IgD-negative memory B cell (primary cell): ENCODE measurements at regions not wholly inside any gene's neighbourhood (a gene's known extent, or its start where the extent isn't known, plus 50 kb on each side); places are given as distances from the start of the nearest gene placed in this dataset.
"Not testable (repeated sequence)": the region's sequence is repeated elsewhere in the genome, so short reads cannot be mapped to it uniquely, and the experiment has no call there.

Source experiments
- H3K27ac Mint-ChIP-seq, 3 donors: one replicate each; pipeline ENCODE4 v1.8.0; 2020 to 2022; ENCODE audit warnings: mild to moderate bottlenecking in 3 of 3, mixed read lengths in 3 of 3, moderate library complexity in 1 of 3
- H3K27me3 Mint-ChIP-seq: one replicate; pipeline ENCODE4 v1.8.0; 2021; ENCODE audit warnings: mixed read lengths
- H3K36me3 Mint-ChIP-seq: one replicate; pipeline ENCODE4 v1.8.0; 2020; ENCODE audit warnings: mild to moderate bottlenecking, mixed read lengths
- H3K4me1 Mint-ChIP-seq, 3 donors: one replicate each; pipeline ENCODE4 v1.8.0; 2020 to 2022; ENCODE audit warnings: mixed read lengths in 3 of 3, mild to moderate bottlenecking in 1 of 3
- H3K4me3 Mint-ChIP-seq, 4 donors: one replicate each; pipeline ENCODE4 v1.8.0; 2020 to 2022; ENCODE audit warnings: mild to moderate bottlenecking in 4 of 4, mixed read lengths in 4 of 4, moderate library complexity in 3 of 4
- H3K9me3 Mint-ChIP-seq, 3 donors: one replicate each; pipeline ENCODE4 v1.8.0; 2020 to 2021; ENCODE audit warnings: mixed read lengths in 3 of 3, mild to moderate bottlenecking in 1 of 3

DNA sequence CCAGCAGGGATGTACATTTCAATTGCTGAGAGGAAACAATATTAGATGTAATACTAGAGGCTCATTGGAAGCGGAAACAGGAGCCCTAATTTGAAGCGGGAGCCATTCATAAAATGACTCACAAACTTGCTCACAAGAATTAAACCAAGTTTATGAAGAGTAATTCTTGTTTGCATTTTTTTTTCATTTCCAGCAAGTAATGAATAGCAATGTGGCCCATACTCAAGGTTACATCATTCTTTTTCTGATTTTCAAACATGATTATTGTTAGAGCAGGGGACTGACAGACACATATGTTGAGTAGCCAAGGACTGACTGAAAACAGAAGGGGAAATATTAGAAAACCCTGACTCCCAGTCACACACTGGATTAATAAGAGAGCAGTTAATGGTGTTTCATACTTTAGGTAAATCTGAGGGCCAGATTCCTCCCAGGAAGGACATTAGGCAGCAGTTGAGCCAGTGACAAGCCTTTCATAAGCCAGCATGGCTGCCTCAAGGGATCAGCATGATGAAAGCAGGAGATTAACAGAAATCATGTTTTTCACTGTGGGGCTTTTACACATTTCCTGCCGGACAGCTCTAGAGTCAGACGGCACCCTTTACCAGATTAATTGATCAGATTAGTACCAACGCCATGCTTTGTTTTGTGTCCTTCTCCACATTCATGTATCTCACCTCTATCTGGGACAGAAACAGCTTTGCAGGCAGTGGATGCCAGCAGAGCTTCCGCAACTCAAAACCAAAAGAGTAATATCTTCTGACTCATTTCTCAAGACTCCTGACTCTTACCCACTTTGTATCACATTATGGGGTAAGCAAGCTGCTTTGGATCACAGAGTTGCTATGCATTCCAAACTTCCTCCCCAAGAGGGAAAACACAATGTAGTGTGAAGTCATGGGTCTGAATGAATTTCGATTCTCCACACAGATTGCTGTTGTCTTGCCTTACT lies 831.6 kb downstream of the KCNA4 start:
- Mint-ChIP-seq H3K4me3 (no peak overlapping the region), H3K27me3 (no peaks in the 10 kb centered on the region), H3K9me3 (peaks cover 4 to 6% (median 4%) of the 10 kb centered on the region in 3 donors), H3K4me1 (no peaks in the 10 kb centered on the region), H3K36me3 (no peaks in the 10 kb centered on the region), H3K27ac (no peak overlapping the region)

DNA sequence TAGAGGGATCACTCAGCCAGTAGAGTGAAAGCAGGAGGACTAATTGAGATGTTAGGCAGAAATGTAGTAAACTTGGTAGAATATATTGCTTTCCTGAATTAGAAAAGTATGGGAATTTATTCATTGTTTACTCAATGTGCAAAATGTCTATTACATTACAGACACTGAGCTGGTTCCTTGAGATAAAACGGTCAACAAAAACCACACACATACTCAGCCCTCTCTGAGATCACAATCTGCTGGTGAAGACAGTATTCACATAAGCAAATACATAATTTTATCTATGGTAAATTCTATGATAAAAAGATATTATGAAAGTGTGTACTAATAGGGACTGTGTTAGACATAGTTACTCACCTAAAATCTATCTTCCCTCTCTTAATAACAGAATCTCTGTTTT lies 833.5 kb downstream of the KCNA4 start:
- H3K36me3 Mint-ChIP-seq: no peaks in the 10 kb centered on the region
- no peak overlapping the region for H3K27ac Mint-ChIP-seq
- H3K9me3 Mint-ChIP-seq: peaks cover 4 to 5% (median 4%) of the 10 kb centered on the region in 3 donors
- no peak overlapping the region for H3K4me3 Mint-ChIP-seq
- H3K4me1 Mint-ChIP-seq: no peaks in the 10 kb centered on the region
- H3K27me3 Mint-ChIP-seq: no peaks in the 10 kb centered on the region

DNA sequence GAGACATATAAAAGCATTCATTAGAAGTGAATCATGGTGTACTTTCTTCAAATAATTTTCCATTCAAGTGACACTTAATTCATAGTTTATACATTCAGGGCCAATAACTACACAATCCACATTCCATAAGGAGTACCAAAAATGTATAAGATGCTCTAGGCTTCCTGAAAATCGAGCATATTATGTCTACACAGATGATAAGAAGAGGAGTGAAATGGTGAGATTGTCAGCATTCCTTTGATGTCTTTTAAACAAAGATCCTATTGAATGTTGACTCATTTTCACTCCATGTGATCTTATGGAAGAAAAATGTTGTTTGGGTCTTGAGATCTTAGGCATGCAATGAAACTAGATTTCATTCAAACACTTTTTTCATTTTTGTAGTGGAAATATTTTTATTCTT lies 843.2 kb downstream of the KCNA4 start:
- Mint-ChIP-seq H3K27ac (no peak overlapping the region), H3K27me3 (no peaks in the 10 kb centered on the region), H3K9me3 (peaks cover 0 to 12% (median 5%) of the 10 kb centered on the region in 3 donors), H3K4me3 (no peak overlapping the region), H3K36me3 (no peaks in the 10 kb centered on the region), H3K4me1 (no peaks in the 10 kb centered on the region)

DNA sequence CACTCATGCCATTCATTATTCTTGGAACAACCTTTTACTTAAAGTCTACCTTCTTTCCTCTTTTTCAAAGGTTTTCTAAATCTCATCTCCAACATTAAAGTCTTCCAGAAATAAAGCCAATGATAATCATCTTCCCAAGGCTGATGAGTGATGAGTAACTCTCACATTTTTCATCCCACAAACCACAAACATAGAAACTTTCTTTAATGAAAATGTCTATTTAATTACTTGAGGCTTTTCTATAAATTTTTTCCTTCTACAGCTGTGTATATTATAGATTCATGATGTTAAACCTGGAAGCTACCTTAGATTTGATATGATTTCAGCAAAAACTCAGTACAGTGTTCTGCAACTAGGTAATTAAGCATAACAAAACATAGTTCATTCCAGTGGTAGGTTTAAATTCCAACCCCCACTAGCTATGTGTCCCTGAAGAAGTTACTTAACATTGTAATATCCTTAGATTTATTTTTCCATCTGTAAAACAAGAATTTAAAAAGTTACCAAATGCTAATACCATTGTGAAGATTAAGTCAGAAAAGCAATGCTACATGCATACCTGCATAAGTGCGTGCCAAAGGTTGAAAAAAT lies 845.4 kb downstream of the KCNA4 start:
- Mint-ChIP-seq H3K36me3 (no peaks in the 10 kb centered on the region), H3K27ac (no peak overlapping the region), H3K27me3 (no peaks in the 10 kb centered on the region), H3K4me1 (no peaks in the 10 kb centered on the region), H3K9me3 (peaks cover 0 to 12% (median 5%) of the 10 kb centered on the region in 3 donors), H3K4me3 (no peak overlapping the region)

DNA sequence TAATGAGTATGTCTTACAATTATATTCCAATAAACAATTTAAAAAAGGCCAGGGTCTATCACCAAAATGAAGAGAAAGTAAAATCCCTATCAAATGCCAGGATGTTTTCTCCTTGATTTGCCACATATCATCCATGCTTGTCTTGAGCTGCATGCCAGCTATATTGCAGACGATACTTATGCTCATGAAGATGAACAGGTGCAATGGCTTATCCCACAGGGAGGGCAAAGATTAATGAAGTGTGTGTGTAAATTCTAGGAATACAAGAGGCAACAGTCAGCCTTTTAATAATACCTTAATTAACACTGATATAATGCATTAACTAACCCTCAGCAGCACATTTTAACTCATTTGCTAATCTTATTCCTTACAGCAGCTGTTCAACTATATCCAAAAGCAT lies 850.5 kb downstream of the KCNA4 start:
- Mint-ChIP-seq H3K4me1 (no peaks in the 10 kb centered on the region), H3K4me3 (no peak overlapping the region), H3K36me3 (no peaks in the 10 kb centered on the region), H3K27me3 (no peaks in the 10 kb centered on the region), H3K27ac (no peak overlapping the region), H3K9me3 (peaks cover 0 to 6% (median 4%) of the 10 kb centered on the region in 3 donors)

DNA sequence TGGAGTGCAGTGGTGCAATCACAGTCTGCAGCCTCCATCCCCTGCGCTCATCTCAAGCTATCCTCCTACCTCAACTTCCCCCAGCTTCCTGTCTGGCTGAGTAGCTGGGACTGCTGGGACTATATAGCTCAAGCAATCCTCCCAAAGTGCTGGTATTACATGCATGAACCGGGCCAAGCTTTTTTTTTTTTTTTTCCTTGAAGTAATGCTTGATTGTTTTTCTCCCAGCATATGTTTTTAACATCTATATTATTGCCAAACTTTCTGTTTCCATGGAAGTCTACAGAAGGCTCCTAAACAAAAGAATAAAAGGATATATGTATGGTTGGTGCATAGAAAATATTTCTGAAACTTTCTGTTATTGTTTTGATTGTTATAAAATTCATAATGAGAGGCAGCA lies 853.6 kb downstream of the KCNA4 start:
- Mint-ChIP-seq H3K4me1 (no peaks in the 10 kb centered on the region), H3K9me3 (peaks cover 3 to 5% (median 5%) of the 10 kb centered on the region in 3 donors), H3K4me3 (no peak overlapping the region), H3K27me3 (no peaks in the 10 kb centered on the region), H3K27ac (no peak overlapping the region), H3K36me3 (no peaks in the 10 kb centered on the region)

DNA sequence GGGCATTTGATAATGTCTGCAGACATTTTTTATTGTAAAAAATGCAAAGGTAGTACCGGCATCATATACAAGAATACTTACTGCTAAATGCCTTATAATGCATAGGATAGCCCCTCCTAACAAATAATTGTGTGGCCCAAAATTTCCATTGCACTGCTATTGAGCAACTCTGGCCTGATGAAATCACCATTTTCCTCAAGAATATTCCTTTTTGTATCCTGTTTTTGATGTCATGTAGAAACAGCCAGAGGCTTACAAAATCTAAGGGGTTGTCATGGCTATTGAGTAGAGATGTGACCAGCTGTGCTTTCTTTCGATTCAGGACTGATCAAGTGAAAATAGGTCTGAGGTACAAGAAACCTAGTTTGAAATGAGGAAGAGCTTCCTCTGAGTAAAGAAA lies 854.3 kb downstream of the KCNA4 start:
- no peaks in the 10 kb centered on the region for H3K27me3 Mint-ChIP-seq
- no peaks in the 10 kb centered on the region for H3K36me3 Mint-ChIP-seq
- no peak overlapping the region for H3K27ac Mint-ChIP-seq
- H3K4me1 Mint-ChIP-seq: no peaks in the 10 kb centered on the region
- H3K9me3 Mint-ChIP-seq: peaks cover 3 to 5% (median 4%) of the 10 kb centered on the region in 3 donors
- H3K4me3 Mint-ChIP-seq: no peak overlapping the region

DNA sequence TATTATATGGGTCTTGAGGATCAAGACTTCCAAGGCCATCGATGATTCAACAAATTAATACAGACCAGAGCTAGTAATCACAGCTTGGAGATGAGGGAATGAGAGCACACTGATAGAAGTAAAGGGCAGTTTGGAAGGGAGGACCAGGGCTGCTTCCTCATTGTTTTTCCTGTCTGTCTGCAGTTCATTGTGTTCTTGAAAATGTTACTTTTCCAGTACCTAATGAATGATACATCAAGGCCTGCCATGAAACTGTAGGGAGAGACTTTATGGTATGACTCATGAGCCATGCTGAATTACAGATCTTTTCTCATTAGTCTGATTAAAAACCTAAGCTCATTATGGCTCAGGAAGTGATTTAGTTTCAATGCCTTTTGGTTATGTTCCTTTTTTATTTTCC lies 855.6 kb downstream of the KCNA4 start:
- H3K27me3 Mint-ChIP-seq: no peaks in the 10 kb centered on the region

DNA sequence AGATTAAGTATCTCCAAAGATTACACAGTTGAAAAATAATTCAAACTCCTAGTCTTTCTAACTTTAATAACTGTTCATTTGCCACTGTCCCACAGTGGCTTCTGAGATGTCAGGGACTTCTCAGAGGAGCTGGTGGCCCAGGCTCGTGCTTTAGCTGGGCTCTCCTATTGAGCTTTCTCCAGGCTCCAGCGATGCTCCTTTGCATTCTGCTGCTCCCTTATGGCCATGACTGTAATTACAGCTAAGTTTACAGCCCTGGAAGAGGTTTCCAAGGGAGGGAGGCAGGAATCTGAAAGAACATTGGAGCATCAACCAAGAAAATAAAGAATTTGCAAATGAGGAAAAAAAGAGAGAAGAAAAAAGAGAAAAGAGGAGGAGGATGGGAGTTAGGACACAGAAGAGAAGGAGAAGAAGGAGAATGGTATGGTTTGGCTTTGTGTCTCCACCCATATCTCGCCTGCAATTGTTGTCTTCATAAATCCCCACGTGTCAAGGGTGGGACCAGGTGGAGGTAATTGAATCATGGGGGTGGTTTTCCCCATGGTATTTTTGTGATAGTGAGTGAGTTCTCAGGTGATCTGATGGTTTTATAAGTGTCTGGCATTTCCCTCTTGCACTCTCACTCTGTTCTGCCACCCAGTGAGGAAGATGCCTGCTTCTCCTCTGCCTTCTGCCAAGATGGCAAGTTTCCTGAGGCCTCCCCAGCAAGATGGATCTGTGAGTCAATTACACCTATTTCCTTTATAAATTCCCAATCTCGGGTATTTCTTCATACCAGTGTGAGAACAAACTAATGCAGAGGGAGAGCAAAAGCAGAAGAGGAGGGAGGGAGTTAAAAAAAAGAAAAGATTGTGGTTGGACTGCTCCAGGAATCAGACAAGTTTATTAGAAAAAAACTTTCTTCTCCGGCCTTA lies 857.0 kb downstream of the KCNA4 start:
- peak overlapping the region in 1 of 3 donors; percentile 12 for H3K27ac Mint-ChIP-seq
- no peaks in the 10 kb centered on the region for H3K36me3 Mint-ChIP-seq
- no peaks in the 10 kb centered on the region for H3K4me1 Mint-ChIP-seq
- H3K9me3 Mint-ChIP-seq: peaks cover 0 to 5% (median 3%) of the 10 kb centered on the region in 3 donors
- H3K4me3 Mint-ChIP-seq: no peak overlapping the region
- H3K27me3 Mint-ChIP-seq: no peaks in the 10 kb centered on the region

More for the DNA sequence above, 855.6 kb downstream of the KCNA4 start:
- H3K27ac Mint-ChIP-seq: no peak overlapping the region
- no peaks in the 10 kb centered on the region for H3K36me3 Mint-ChIP-seq
- no peak overlapping the region for H3K4me3 Mint-ChIP-seq
- H3K9me3 Mint-ChIP-seq: peaks cover 2 to 5% (median 3%) of the 10 kb centered on the region in 3 donors
- no peaks in the 10 kb centered on the region for H3K4me1 Mint-ChIP-seq

DNA sequence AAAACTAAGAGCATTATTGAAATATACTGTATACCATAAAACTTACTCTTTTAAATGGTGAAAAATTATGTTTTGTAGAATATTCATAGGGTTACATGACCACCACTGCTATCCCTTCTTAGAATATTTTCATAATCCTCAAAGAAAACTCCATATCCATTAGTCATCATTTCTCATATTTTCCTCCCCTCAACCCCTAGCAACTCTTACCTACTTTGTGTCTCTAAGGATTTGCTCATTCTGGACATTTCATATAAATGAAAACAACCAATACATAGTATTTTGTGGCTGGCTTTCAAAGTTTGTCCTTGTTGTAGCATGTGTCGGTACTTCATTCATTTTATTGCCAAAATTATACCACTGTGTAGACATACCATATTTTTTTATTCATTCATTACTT lies 863.8 kb downstream of the KCNA4 start:
- H3K27ac Mint-ChIP-seq: no peak overlapping the region
- H3K27me3 Mint-ChIP-seq: no peaks in the 10 kb centered on the region
- H3K4me1 Mint-ChIP-seq: no peaks in the 10 kb centered on the region
- no peaks in the 10 kb centered on the region for H3K36me3 Mint-ChIP-seq
- peaks cover 0 to 4% (median 0%) of the 10 kb centered on the region in 3 donors for H3K9me3 Mint-ChIP-seq
- no peak overlapping the region for H3K4me3 Mint-ChIP-seq

DNA sequence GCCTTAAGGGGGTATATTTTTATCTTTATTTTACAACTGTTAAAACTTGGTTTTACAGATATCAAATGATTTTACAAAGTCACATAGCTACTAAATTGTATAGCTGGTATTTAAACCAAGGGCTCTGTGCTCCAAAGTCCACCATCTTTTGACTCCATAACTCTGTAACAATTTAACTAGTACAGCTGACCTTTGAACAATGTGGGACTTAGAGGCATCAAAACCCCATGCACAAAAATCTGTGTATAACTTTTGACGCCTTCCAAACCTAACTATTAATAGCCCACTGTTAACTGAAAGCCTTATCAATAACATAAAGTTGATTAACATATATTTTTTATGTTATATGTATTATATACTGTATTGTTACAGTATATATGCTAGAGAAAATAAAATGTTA lies 874.3 kb downstream of the KCNA4 start:
- H3K27me3 Mint-ChIP-seq, H3K9me3 Mint-ChIP-seq, H3K4me3 Mint-ChIP-seq, H3K36me3 Mint-ChIP-seq, H3K27ac Mint-ChIP-seq, H3K4me1 Mint-ChIP-seq: not testable (repeated sequence)

DNA sequence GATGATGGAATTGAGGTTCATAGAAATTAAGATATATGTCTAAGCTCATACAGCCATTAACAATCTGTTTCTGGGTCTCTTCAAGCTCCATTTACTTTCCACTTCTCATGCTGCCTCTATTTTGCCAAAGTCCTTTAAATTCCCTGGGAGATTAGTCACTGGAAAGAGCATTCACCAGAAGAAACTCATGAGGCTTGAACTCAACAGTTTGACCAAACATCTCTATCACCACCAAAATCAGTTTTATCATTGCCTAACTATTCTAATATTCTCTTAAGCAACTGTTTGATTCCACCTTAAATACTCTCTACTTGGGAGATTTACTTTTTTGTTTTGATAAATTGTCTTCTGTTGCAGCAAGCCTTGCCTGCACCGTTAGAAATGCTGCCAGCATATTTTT lies 881.3 kb downstream of the KCNA4 start:
- no peak overlapping the region for H3K4me3 Mint-ChIP-seq
- H3K36me3 Mint-ChIP-seq: no peaks in the 10 kb centered on the region
- peaks cover 0 to 6% (median 2%) of the 10 kb centered on the region in 3 donors for H3K9me3 Mint-ChIP-seq
- H3K4me1 Mint-ChIP-seq: no peaks in the 10 kb centered on the region
- H3K27ac Mint-ChIP-seq: no peak overlapping the region
- H3K27me3 Mint-ChIP-seq: no peaks in the 10 kb centered on the region

DNA sequence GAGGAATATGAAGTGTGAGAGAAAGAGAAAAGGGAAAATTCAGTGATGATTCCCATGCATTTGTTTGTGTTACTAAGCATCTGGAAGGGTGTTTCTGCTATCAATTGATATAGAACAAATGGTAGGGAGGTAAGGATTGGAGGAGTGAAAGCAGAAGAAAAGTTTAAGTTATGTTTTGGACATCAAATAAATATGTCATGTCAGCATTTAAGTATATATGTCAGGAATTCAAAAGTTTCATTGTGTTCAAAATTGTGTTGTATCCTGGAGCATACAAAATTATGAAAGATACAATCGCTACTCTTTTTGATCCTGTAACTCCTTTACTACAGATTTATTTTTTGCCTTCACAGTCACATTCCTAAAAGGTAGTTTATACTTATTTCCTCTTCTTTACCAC lies 885.8 kb downstream of the KCNA4 start:
- peaks cover 0 to 10% (median 0%) of the 10 kb centered on the region in 3 donors for H3K9me3 Mint-ChIP-seq

DNA sequence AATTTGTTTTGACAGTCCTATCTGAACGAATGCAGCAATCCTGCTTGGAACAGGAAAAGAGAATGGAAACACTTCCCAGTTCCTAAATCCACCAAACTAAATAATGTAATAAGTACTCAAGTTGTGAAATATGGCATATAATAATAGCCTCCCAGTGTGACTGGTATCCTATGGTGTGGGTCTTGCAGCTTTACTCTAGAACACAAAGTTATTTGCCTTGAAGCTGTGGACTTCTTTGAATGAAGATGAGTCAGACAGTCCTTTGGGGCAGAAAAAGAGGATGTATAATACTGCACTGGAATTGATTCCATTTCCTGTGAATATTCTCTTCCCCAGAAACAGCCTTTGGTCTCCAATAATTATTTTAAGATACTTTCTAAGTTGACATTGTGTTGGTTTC lies 887.0 kb downstream of the KCNA4 start:
- H3K9me3 Mint-ChIP-seq: peaks cover 0 to 4% (median 2%) of the 10 kb centered on the region in 3 donors
- H3K27ac Mint-ChIP-seq: no peak overlapping the region
- no peak overlapping the region for H3K4me3 Mint-ChIP-seq
- H3K27me3 Mint-ChIP-seq: no peaks in the 10 kb centered on the region
- no peaks in the 10 kb centered on the region for H3K4me1 Mint-ChIP-seq
- no peaks in the 10 kb centered on the region for H3K36me3 Mint-ChIP-seq

More for the DNA sequence above, 885.8 kb downstream of the KCNA4 start:
- no peak overlapping the region for H3K27ac Mint-ChIP-seq
- H3K27me3 Mint-ChIP-seq: no peaks in the 10 kb centered on the region
- H3K36me3 Mint-ChIP-seq: no peaks in the 10 kb centered on the region
- no peak overlapping the region for H3K4me3 Mint-ChIP-seq
- no peaks in the 10 kb centered on the region for H3K4me1 Mint-ChIP-seq

DNA sequence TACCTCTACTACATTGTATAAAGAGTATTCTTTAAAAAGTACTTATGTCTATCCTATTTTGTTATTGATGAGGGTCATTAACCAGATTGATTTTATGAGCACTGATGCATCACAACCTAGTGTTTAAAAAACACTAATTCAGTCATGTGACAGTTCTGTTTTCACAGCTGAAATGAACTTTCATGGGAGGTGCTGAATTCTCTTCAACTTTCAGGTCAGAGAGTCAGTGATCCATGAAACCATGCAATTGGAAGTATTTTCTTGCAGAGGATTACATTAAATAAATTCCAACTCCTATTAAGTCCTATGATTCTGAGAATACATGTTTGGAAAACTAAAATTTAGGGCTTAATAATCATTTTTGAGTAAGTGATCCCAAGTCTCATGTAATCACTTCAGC lies 889.4 kb downstream of the KCNA4 start:
- peaks cover 2 to 9% (median 2%) of the 10 kb centered on the region in 3 donors for H3K9me3 Mint-ChIP-seq
- H3K4me3 Mint-ChIP-seq: no peak overlapping the region
- H3K4me1 Mint-ChIP-seq: no peaks in the 10 kb centered on the region
- no peaks in the 10 kb centered on the region for H3K36me3 Mint-ChIP-seq
- no peak overlapping the region for H3K27ac Mint-ChIP-seq
- H3K27me3 Mint-ChIP-seq: no peaks in the 10 kb centered on the region
